Left forelimb (tissue), 1 donor: ENCODE measurements at regions not wholly inside any gene's neighbourhood (a gene's known extent, or its start where the extent isn't known, plus 50 kb on each side); places are given as distances from the start of the nearest gene placed in this dataset.

Source experiments
- DNase-seq: peaks from one replicate; pipeline ENCODE4 v3.0.0-alpha.2; 2018; ENCODE audit warnings: low spot score

- no peak for DNase-seq
These were observed 179.6 kb upstream of the SGCD start for GRCh38 chr5:156147261-156147943.

- no peak for DNase-seq
These were observed 179.0 kb upstream of the SGCD start for GRCh38 chr5:156147944-156148285.

GRCh38 chr5:156148301-156148700 is 178.7 kb upstream of the SGCD start:
- no peak for DNase-seq

GRCh38 chr5:156149213-156149612 is 177.8 kb upstream of the SGCD start:
- DNase-seq, result no peak

GRCh38 chr5:156153602-156154001 is 173.4 kb upstream of the SGCD start:
- no peak for DNase-seq

GRCh38 chr5:156154757-156155156 is 172.2 kb upstream of the SGCD start:
- DNase-seq, result no peak

- DNase-seq, result no peak
These were observed 171.4 kb upstream of the SGCD start for GRCh38 chr5:156155598-156155997.

- no peak for DNase-seq
These were observed 162.7 kb upstream of the SGCD start for GRCh38 chr5:156164306-156164705.

GRCh38 chr5:156169495-156169894 is 157.5 kb upstream of the SGCD start:
- no peak for DNase-seq

GRCh38 chr5:156170351-156170961 is 156.5 kb upstream of the SGCD start:
- DNase-seq, result no peak

- DNase-seq, result no peak
These were observed 152.7 kb upstream of the SGCD start for GRCh38 chr5:156174225-156174624.

- DNase-seq, result no peak
These were observed 148.8 kb upstream of the SGCD start for GRCh38 chr5:156178117-156178516.

GRCh38 chr5:156181656-156182055 is 145.3 kb upstream of the SGCD start:
- no peak for DNase-seq

- DNase-seq, result no peak
These were observed 144.6 kb upstream of the SGCD start for GRCh38 chr5:156182174-156182967.

- DNase-seq, result no peak
These were observed 140.2 kb upstream of the SGCD start for GRCh38 chr5:156186760-156187159.

- no peak for DNase-seq
These were observed 138.9 kb upstream of the SGCD start for GRCh38 chr5:156188016-156188415.

GRCh38 chr5:156189628-156190027 is 137.3 kb upstream of the SGCD start:
- DNase-seq, result no peak

GRCh38 chr5:156191547-156191946 is 135.4 kb upstream of the SGCD start:
- no peak for DNase-seq

GRCh38 chr5:156197042-156197635 is 129.8 kb upstream of the SGCD start:
- DNase-seq, result no peak

GRCh38 chr5:156199045-156199444 is 127.9 kb upstream of the SGCD start:
- DNase-seq, result no peak

GRCh38 chr5:156200938-156201787 is 125.8 kb upstream of the SGCD start:
- DNase-seq, result no peak
